Smooth muscle cell (in vitro differentiated cells): ENCODE measurements at regions not wholly inside any gene's neighbourhood (a gene's known extent, or its start where the extent isn't known, plus 50 kb on each side); places are given as distances from the start of the nearest gene placed in this dataset.

Source experiments
- DNase-seq: peaks from one replicate; lab custom pipeline; 2025; ENCODE audit not compliant: unreplicated experiment; lab: John Stamatoyannopoulos, UW
- H2AFZ ChIP-seq: fragments of 200-600 bp; sonication (generic); 2 replicates; pipeline ENCODE4 v1.6.0; 2016; ENCODE audit warnings: antibody characterized with exemption, low read depth, mild to moderate bottlenecking
- H3F3A ChIP-seq: fragments of 200-600 bp; sonication (generic); 2 replicates; pipeline ENCODE4 v1.6.0; 2017; ENCODE audit warnings: antibody characterized with exemption, low read depth
- H3K27ac ChIP-seq: fragments of 200-600 bp; sonication (generic); 2 replicates; pipeline ENCODE4 v1.5.1; 2016; ENCODE audit warnings: low read depth, mild to moderate bottlenecking
- H3K27me3 ChIP-seq: fragments of 200-600 bp; sonication (generic); 2 replicates; pipeline ENCODE4 v1.6.1; 2016; ENCODE audit warnings: low read depth, mild to moderate bottlenecking
- H3K36me3 ChIP-seq: fragments of 200-600 bp; sonication (generic); 2 replicates; pipeline ENCODE4 v1.5.1; 2016; ENCODE audit warnings: low read depth
- H3K4me1 ChIP-seq: fragments of 200-600 bp; sonication (generic); 2 replicates; pipeline ENCODE4 v1.5.1; 2016; ENCODE audit warnings: low read depth
- H3K4me2 ChIP-seq: fragments of 200-600 bp; sonication (generic); 2 replicates; pipeline ENCODE4 v1.6.0; 2016; ENCODE audit warnings: mild to moderate bottlenecking
- H3K4me3 ChIP-seq: fragments of 200-600 bp; sonication (generic); 2 replicates; pipeline ENCODE4 v1.5.1; 2016; ENCODE audit warnings: mild to moderate bottlenecking
- H3K79me2 ChIP-seq: fragments of 200-600 bp; sonication (generic); 2 replicates; pipeline ENCODE4 v1.6.0; 2016; ENCODE audit warnings: low read depth, mild to moderate bottlenecking
- H3K9ac ChIP-seq: fragments of 200-600 bp; sonication (generic); 2 replicates; pipeline ENCODE4 v1.6.0; 2016; ENCODE audit warnings: low read depth
- H3K9me3 ChIP-seq: fragments of 200-600 bp; sonication (generic); replicated peaks from 2 replicates; pipeline ENCODE4 v1.5.1; 2016; ENCODE audit warnings: low read depth
- H4K20me1 ChIP-seq: fragments of 200-600 bp; sonication (generic); 2 replicates; pipeline ENCODE4 v1.6.0; 2016; ENCODE audit warnings: low read depth
- CTCF ChIP-seq: fragments of 200-600 bp; sonication (generic); IDR thresholded peaks from 2 replicates; pipeline ENCODE4 v1.5.1; 2017; ENCODE audit warnings: borderline replicate concordance, mild to moderate bottlenecking, antibody characterized with exemption; ENCODE audit not compliant: insufficient read depth, poor library complexity, severe bottlenecking
- WGBS: methylation state at CpG from one replicate; pipeline ENCODE4 v1.1.7; 2016; ENCODE audit warnings: low lambda C conversion rate; 5-methylcytosine and 5-hydroxymethylcytosine counted together

- no peaks in the 10 kb centered on the region for H3F3A ChIP-seq
- no peaks in the 10 kb centered on the region for H3K9me3 ChIP-seq
- TF ChIP-seq CTCF, result no peak
- 96% methylated on average over 3 of the region's 3 CpGs for WGBS
- no peaks in the 10 kb centered on the region for H3K36me3 ChIP-seq
- no peak overlapping the region for H3K4me3 ChIP-seq
- H3K27ac ChIP-seq, result no peak overlapping the region
- no peaks in the 10 kb centered on the region for H3K4me1 ChIP-seq
- H2AFZ ChIP-seq, result no peak overlapping the region
- H3K9ac ChIP-seq, result no peak overlapping the region
- no peak for DNase-seq
- H3K79me2 ChIP-seq, result no peaks in the 10 kb centered on the region
- no peaks in the 10 kb centered on the region for H4K20me1 ChIP-seq
- H3K27me3 ChIP-seq, result no peaks in the 10 kb centered on the region
- no peak overlapping the region for H3K4me2 ChIP-seq
These were observed 181.0 kb upstream of the TLL1 start for GRCh38 chr4:165692082-165692481.

GRCh38 chr4:165698272-165698671 lies 174.8 kb upstream of the TLL1 start:
- no peak for DNase-seq
- Histone ChIP-seq H3K9me3 (no peaks in the 10 kb centered on the region), H3K27me3 (no peaks in the 10 kb centered on the region), H3K36me3 (no peaks in the 10 kb centered on the region), H3K27ac (no peak overlapping the region), H2AFZ (no peak overlapping the region), H4K20me1 (no peaks in the 10 kb centered on the region), H3K4me1 (no peaks in the 10 kb centered on the region), H3K4me3 (no peak overlapping the region), H3K4me2 (no peak overlapping the region), H3K9ac (no peak overlapping the region), H3K79me2 (no peaks in the 10 kb centered on the region), H3F3A (no peaks in the 10 kb centered on the region)
- 74% methylated on average over 2 of the region's 2 CpGs for WGBS
- no peak for TF ChIP-seq CTCF

- Histone ChIP-seq H3K27ac (no peak overlapping the region), H3K36me3 (no peaks in the 10 kb centered on the region), H3K4me3 (no peak overlapping the region), H3K27me3 (no peaks in the 10 kb centered on the region), H4K20me1 (no peaks in the 10 kb centered on the region), H3K4me1 (no peaks in the 10 kb centered on the region), H3K4me2 (no peak overlapping the region), H3K79me2 (no peaks in the 10 kb centered on the region), H3K9me3 (no peaks in the 10 kb centered on the region), H2AFZ (no peak overlapping the region), H3F3A (no peaks in the 10 kb centered on the region), H3K9ac (no peak overlapping the region)
- TF ChIP-seq CTCF, result no peak
- WGBS, result 84% methylated on average over 5 of the region's 5 CpGs
- no peak for DNase-seq
These were observed 174.0 kb upstream of the TLL1 start for GRCh38 chr4:165699055-165699454.

GRCh38 chr4:165700855-165701254 lies 172.2 kb upstream of the TLL1 start:
- no peak overlapping the region for H3K9ac ChIP-seq
- peak; percentile 9 for TF ChIP-seq CTCF
- no peaks in the 10 kb centered on the region for H4K20me1 ChIP-seq
- H3K4me3 ChIP-seq, result no peak overlapping the region
- H3K27me3 ChIP-seq, result no peaks in the 10 kb centered on the region
- H3K4me2 ChIP-seq, result no peak overlapping the region
- H2AFZ ChIP-seq, result no peak overlapping the region
- no peaks in the 10 kb centered on the region for H3F3A ChIP-seq
- no peaks in the 10 kb centered on the region for H3K4me1 ChIP-seq
- H3K36me3 ChIP-seq, result no peaks in the 10 kb centered on the region
- no peaks in the 10 kb centered on the region for H3K9me3 ChIP-seq
- H3K79me2 ChIP-seq, result no peaks in the 10 kb centered on the region
- no peak overlapping the region for H3K27ac ChIP-seq
- DNase-seq, result no peak
